HepG2 (cell line): ENCODE measurements at regions not wholly inside any gene's neighbourhood (a gene's known extent, or its start where the extent isn't known, plus 50 kb on each side); places are given as distances from the start of the nearest gene placed in this dataset.

Experiments
- ATAC-seq: fragments of 200-7000 bp; cut with Tn5 transposase; 3 replicates; pipeline ENCODE4 v1.9.1; 2020; ENCODE audit warnings: mild to moderate bottlenecking, moderate library complexity
- BruUV-seq: library from RNA; stranded (reverse); fragments of 400-500 nt; replicated peaks from 2 replicates; lab custom pipeline; 2021; lab: Mats Ljungman, UMichigan
- CTCF ChIA-PET: fragments of 300-600 bp; formaldehyde crosslinking; extraction: SDS; loops from one replicate; lab custom pipeline; 2021; ENCODE audit warnings: low total read pairs, inconsistent platforms, low intra/inter-chr PET ratio; lab: Yijun Ruan, JAX
- POLR2A ChIA-PET: fragments of 350-600 bp; sonication (Branson Sonifier 250); formaldehyde crosslinking; loops from one replicate; lab custom pipeline; 2020; ENCODE audit warnings: antibody characterized with exemption, inconsistent platforms; lab: Yijun Ruan, JAX
- DNase-seq: peaks from one replicate; pipeline ENCODE4 v3.0.0-alpha.2; 2015; ENCODE audit warnings: low spot score
- FAIRE-seq: peaks from 3 replicates; lab custom pipeline; 2011; peaks lifted over from hg19 to GRCh38; lab: Jason Lieb, UNC
- H2AFZ ChIP-seq: one replicate; pipeline ENCODE4 v1.6.1; 2011; ENCODE audit warnings: low read length, inconsistent platforms
- H3K27ac ChIP-seq: fragments of 300-600 bp; 3 replicates; pipeline ENCODE4 v1.8.0; 2011; ENCODE audit warnings: mixed run types, mild to moderate bottlenecking, mixed read lengths, low read length, inconsistent platforms; ENCODE audit not compliant: insufficient read depth; ENCODE audit errors: extremely low read length
- H3K27me3 ChIP-seq, 2 experiments: fragments of 200-600 bp in 1 of 2; 2 replicates in 1 of 2; 3 replicates in 1 of 2; pipeline versions ENCODE4 v1.6.0 to v1.8.0; 2011; ENCODE audit warnings: low read length in 2 of 2, mild to moderate bottlenecking in 2 of 2, moderate library complexity in 2 of 2, inconsistent platforms in 1 of 2; ENCODE audit not compliant: insufficient read depth in 2 of 2, control insufficient read depth in 1 of 2
- H3K36me3 ChIP-seq, 2 experiments: fragments of 200-600 bp in 1 of 2; replicated peaks in 1 of 2; 2 replicates in 1 of 2; 3 replicates in 1 of 2; pipeline versions ENCODE4 v1.5.1 to v1.8.0; 2011; ENCODE audit warnings: low read length in 2 of 2, inconsistent platforms in 1 of 2; ENCODE audit not compliant: insufficient read depth in 2 of 2, control insufficient read depth in 1 of 2
- H3K4me1 ChIP-seq: 2 replicates; pipeline ENCODE4 v1.5.1; 2012; ENCODE audit warnings: low read length, inconsistent platforms; ENCODE audit not compliant: insufficient read depth
- H3K4me2 ChIP-seq: 2 replicates; pipeline ENCODE4 v1.6.0; 2011; ENCODE audit warnings: low read depth, low read length, inconsistent platforms
- H3K4me3 ChIP-seq, 3 experiments: fragments of 200-600 bp in 1 of 3; sonication (generic), shearing (Covaris generic) in 1 of 3; replicated peaks in 1 of 3; 2 replicates each; pipeline ENCODE4 v1.5.1; 2011 to 2016; ENCODE audit warnings: low read length in 3 of 3, inconsistent platforms in 2 of 3, low read depth in 2 of 3, mild to moderate bottlenecking in 2 of 3, control low read depth in 1 of 3, mixed read lengths in 1 of 3; ENCODE audit not compliant: insufficient read depth in 1 of 3
- H3K79me2 ChIP-seq: one replicate; pipeline ENCODE4 v1.6.1; 2011; ENCODE audit warnings: low read length, inconsistent platforms; ENCODE audit not compliant: insufficient read depth
- H3K9ac ChIP-seq: 2 replicates; pipeline ENCODE4 v1.6.0; 2011; ENCODE audit warnings: mild to moderate bottlenecking, low read depth, low read length, inconsistent platforms; ENCODE audit not compliant: insufficient read depth
- H3K9me3 ChIP-seq: 2 replicates; pipeline ENCODE4 v1.5.1; 2012; ENCODE audit warnings: mild to moderate bottlenecking, low read length
- H4K20me1 ChIP-seq: 2 replicates; pipeline ENCODE4 v1.6.0; 2011; ENCODE audit warnings: inconsistent platforms, mild to moderate bottlenecking, low read length, moderate library complexity; ENCODE audit not compliant: insufficient read depth
- BRD4 ChIP-seq: sonication (generic); formaldehyde crosslinking; IDR thresholded peaks from 2 replicates; pipeline ENCODE4 v1.4.0; 2020; ENCODE audit warnings: missing genetic modification reagents
- CEBPB ChIP-seq: IDR thresholded peaks from 2 replicates; pipeline ENCODE4 v1.6.1; 2011; ENCODE audit warnings: low read depth, low read length, improper control_type of control experiment, borderline replicate concordance
- ELF3 ChIP-seq: IDR thresholded peaks from 2 replicates; pipeline ENCODE4 v1.6.1; 2016; ENCODE audit warnings: missing genetic modification reagents, missing compliant biosample characterization
- FOSL1 ChIP-seq: sonication (generic); formaldehyde crosslinking; IDR thresholded peaks from 2 replicates; pipeline ENCODE4 v1.9.0; 2021; ENCODE audit warnings: missing genetic modification reagents, borderline replicate concordance
- GATA4 ChIP-seq: sonication (generic); IDR thresholded peaks from 2 replicates; pipeline ENCODE4 v1.6.1; 2016; ENCODE audit warnings: antibody characterized with exemption, low read depth, borderline replicate concordance
- GPN1 ChIP-seq: sonication (generic); formaldehyde crosslinking; IDR thresholded peaks from 2 replicates; pipeline ENCODE4 v1.5.1; 2020; ENCODE audit warnings: missing genetic modification reagents, borderline replicate concordance
- HNRNPL ChIP-seq: fragments of 200-400 bp; formaldehyde crosslinking; IDR thresholded peaks from 2 replicates; pipeline ENCODE4 v1.6.1; 2017; ENCODE audit warnings: mild to moderate bottlenecking, low read depth, low read length
- KLF12 ChIP-seq: sonication (generic); formaldehyde crosslinking; IDR thresholded peaks from 2 replicates; pipeline ENCODE4 v1.4.0; 2020; ENCODE audit warnings: missing genetic modification reagents, borderline replicate concordance
- MBD4 ChIP-seq: IDR thresholded peaks from 2 replicates; pipeline ENCODE4 v1.6.1; 2012; ENCODE audit warnings: low read length, inconsistent platforms, borderline replicate concordance
- NFE2L2 ChIP-seq: fragments of 150-350 bp; IDR thresholded peaks from 2 replicates; pipeline ENCODE4 v1.6.1; 2014; ENCODE audit warnings: low read length
- PHF20 ChIP-seq: sonication (generic); formaldehyde crosslinking; IDR thresholded peaks from 2 replicates; pipeline ENCODE4 v1.5.0; 2020; ENCODE audit warnings: mild to moderate bottlenecking, missing genetic modification reagents
- PHF5A ChIP-seq: IDR thresholded peaks from one replicate; pipeline ENCODE4 v1.6.1; 2018; ENCODE audit warnings: low read depth, missing genetic modification reagents; ENCODE audit not compliant: unreplicated experiment
- RXRB ChIP-seq: IDR thresholded peaks from 2 replicates; pipeline ENCODE4 v1.6.1; 2016; ENCODE audit warnings: borderline replicate concordance, missing genetic modification reagents, missing compliant biosample characterization
- SIN3B ChIP-seq: fragments of 150-350 bp; IDR thresholded peaks from 2 replicates; pipeline ENCODE4 v1.6.1; 2014; ENCODE audit warnings: low read length
- SKI ChIP-seq: fragments of 450-650 bp; IDR thresholded peaks from one replicate; pipeline ENCODE4 v1.6.1; 2018; ENCODE audit warnings: mild to moderate bottlenecking; ENCODE audit not compliant: partially characterized antibody
- TGIF2 ChIP-seq: IDR thresholded peaks from 2 replicates; pipeline ENCODE4 v1.6.1; 2016; ENCODE audit warnings: control low read depth, missing compliant biosample characterization
- ZBTB38 ChIP-seq: sonication (generic); formaldehyde crosslinking; IDR thresholded peaks from 2 replicates; pipeline ENCODE4 v1.5.1; 2020; ENCODE audit warnings: mild to moderate bottlenecking, missing genetic modification reagents
- WGBS: methylation state at CpG from one replicate; pipeline ENCODE4 v1.1.6; 2017; ENCODE audit warnings: low lambda C conversion rate; 5-methylcytosine and 5-hydroxymethylcytosine counted together
- in situ Hi-C: cut with HindIII; loops from 2 replicates; pipeline ENCODE4 v1.10.0; 2017; ENCODE audit warnings: low pct_unique_long_range_greater_than_20kb; ENCODE audit not compliant: extremely low pct_ligation_motif_present
- intact Hi-C: fragments of 100-400 bp; cut with micrococcal nuclease; formaldehyde crosslinking; loops from one replicate; pipeline ENCODE4 v1.10.0; 2022; ENCODE audit not compliant: unreplicated experiment
- TF ChIP-seq, protein P1 (sequence below): sonication (generic); formaldehyde crosslinking; IDR thresholded peaks from 2 replicates; pipeline ENCODE4 v1.8.0; 2022; ENCODE audit warnings: missing genetic modification reagents, low read depth, mild to moderate bottlenecking, borderline replicate concordance
- TF ChIP-seq, protein P2 (sequence below): sonication (generic); formaldehyde crosslinking; IDR thresholded peaks from 2 replicates; pipeline ENCODE4 v1.4.0; 2020; ENCODE audit warnings: missing genetic modification reagents
- TF ChIP-seq, protein P3 (sequence below): sonication (generic); formaldehyde crosslinking; IDR thresholded peaks from 2 replicates; pipeline ENCODE4 v1.9.0; 2022; ENCODE audit warnings: missing genetic modification reagents, mild to moderate bottlenecking, borderline replicate concordance

DNA sequence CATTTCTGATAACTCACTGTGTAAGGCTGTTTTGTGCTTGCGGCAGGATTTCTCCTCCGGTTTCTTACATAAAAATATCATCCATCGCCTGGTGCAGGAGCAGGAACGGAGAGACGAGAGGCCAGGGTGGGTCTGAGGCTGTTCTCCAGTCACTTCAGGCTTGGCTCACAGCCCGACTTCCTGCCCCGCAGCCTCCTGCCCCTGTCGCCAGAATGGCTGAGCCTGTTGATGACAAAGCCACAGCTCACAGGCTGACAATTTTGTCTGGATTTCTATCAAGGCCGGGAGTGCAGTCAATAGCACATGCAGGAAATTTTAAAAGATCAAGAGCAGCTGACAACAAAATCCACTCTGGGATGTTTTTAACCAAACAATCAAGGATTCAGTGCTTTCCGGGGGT is 229.7 kb upstream of the ZNF32 start:
- intact Hi-C loops (no loop called here), in situ Hi-C loops (no loop called here)
- Histone ChIP-seq H3K9ac (no peak overlapping the region), H4K20me1 (no peaks in the 10 kb centered on the region), H2AFZ (no peak overlapping the region), H3K4me1 (no peaks in the 10 kb centered on the region), H3K27ac (no peak overlapping the region), H3K36me3 (no peaks in the 10 kb centered on the region), H3K4me2 (no peak overlapping the region), H3K9me3 (no peaks in the 10 kb centered on the region), H3K27me3 (peaks cover 0 to 16% of the 10 kb centered on the region in 2 experiments; a peak in 3 of 5 replicates), H3K79me2 (no peaks in the 10 kb centered on the region), H3K4me3 (no peak overlapping the region)
- ATAC-seq (no peak), DNase-seq (no peak), FAIRE-seq (no peak)
- ChIA-PET POLR2A (no interaction called here), CTCF (no interaction called here)
- BruUV-seq = no TSS peak
- TF ChIP-seq CEBPB (no peak), PHF20 (CRISPR knock-in tag) (no peak), ELF3 (CRISPR knock-in tag) (no peak), FOSL1 (CRISPR knock-in tag) (no peak), BRD4 (CRISPR knock-in tag) (no peak), TGIF2 (CRISPR knock-in tag) (no peak), SKI (no peak), KLF12 (no peak), NFE2L2 (no peak), PHF5A (CRISPR knock-in tag) (no peak), GPN1 (CRISPR knock-in tag) (no peak), GATA4 (no peak), RXRB (no peak), HNRNPL (no peak), MBD4 (no peak), ZBTB38 (CRISPR knock-in tag) (no peak), SIN3B (no peak)
- TF ChIP-seq, protein P1, sequence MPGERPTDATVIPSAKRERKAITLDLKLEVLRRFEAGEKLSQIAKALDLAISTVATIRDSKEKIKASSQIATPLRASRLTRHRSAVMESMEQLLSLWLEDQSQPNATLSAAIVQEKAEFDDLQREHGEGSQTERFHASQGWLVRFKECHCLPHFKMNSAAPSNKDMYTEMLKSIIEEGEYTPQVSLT = no peak
- TF ChIP-seq, protein P2, sequence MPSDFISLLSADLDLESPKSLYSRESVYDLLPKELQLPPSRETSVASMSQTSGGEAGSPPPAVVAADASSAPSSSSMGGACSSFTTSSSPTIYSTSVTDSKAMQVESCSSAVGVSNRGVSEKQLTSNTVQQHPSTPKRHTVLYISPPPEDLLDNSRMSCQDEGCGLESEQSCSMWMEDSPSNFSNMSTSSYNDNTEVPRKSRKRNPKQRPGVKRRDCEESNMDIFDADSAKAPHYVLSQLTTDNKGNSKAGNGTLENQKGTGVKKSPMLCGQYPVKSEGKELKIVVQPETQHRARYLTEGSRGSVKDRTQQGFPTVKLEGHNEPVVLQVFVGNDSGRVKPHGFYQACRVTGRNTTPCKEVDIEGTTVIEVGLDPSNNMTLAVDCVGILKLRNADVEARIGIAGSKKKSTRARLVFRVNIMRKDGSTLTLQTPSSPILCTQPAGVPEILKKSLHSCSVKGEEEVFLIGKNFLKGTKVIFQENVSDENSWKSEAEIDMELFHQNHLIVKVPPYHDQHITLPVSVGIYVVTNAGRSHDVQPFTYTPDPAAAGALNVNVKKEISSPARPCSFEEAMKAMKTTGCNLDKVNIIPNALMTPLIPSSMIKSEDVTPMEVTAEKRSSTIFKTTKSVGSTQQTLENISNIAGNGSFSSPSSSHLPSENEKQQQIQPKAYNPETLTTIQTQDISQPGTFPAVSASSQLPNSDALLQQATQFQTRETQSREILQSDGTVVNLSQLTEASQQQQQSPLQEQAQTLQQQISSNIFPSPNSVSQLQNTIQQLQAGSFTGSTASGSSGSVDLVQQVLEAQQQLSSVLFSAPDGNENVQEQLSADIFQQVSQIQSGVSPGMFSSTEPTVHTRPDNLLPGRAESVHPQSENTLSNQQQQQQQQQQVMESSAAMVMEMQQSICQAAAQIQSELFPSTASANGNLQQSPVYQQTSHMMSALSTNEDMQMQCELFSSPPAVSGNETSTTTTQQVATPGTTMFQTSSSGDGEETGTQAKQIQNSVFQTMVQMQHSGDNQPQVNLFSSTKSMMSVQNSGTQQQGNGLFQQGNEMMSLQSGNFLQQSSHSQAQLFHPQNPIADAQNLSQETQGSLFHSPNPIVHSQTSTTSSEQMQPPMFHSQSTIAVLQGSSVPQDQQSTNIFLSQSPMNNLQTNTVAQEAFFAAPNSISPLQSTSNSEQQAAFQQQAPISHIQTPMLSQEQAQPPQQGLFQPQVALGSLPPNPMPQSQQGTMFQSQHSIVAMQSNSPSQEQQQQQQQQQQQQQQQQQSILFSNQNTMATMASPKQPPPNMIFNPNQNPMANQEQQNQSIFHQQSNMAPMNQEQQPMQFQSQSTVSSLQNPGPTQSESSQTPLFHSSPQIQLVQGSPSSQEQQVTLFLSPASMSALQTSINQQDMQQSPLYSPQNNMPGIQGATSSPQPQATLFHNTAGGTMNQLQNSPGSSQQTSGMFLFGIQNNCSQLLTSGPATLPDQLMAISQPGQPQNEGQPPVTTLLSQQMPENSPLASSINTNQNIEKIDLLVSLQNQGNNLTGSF (CRISPR knock-in tag) = no peak
- TF ChIP-seq, protein P3, sequence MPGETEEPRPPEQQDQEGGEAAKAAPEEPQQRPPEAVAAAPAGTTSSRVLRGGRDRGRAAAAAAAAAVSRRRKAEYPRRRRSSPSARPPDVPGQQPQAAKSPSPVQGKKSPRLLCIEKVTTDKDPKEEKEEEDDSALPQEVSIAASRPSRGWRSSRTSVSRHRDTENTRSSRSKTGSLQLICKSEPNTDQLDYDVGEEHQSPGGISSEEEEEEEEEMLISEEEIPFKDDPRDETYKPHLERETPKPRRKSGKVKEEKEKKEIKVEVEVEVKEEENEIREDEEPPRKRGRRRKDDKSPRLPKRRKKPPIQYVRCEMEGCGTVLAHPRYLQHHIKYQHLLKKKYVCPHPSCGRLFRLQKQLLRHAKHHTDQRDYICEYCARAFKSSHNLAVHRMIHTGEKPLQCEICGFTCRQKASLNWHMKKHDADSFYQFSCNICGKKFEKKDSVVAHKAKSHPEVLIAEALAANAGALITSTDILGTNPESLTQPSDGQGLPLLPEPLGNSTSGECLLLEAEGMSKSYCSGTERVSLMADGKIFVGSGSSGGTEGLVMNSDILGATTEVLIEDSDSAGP = no peak
- WGBS = 81% methylated on average over 8 of the region's 10 CpGs
